CD4-positive, CD25-positive, alpha-beta regulatory T cell (primary cell): ENCODE measurements at regions not wholly inside any gene's neighbourhood (a gene's known extent, or its start where the extent isn't known, plus 50 kb on each side); places are given as distances from the start of the nearest gene placed in this dataset.

Experiments
- ATAC-seq, 2 donors: fragments of 150-1000 bp; cut with Tn5 transposase; one replicate each; pipeline ENCODE4 v1.10.0; 2021; ENCODE audit warnings: low read depth in 2 of 2, moderate number of reproducible peaks in 2 of 2, moderate library complexity in 1 of 2
- DNase-seq, 3 donors: peaks; one replicate each; pipeline versions ENCODE4 v3.0.0 to v3.0.0-alpha.2; 2012 to 2022; ENCODE audit warnings: mixed read lengths in 1 of 3
- H3K27ac ChIP-seq: one replicate; pipeline ENCODE4 v1.7.0; 2013; ENCODE audit warnings: mild to moderate bottlenecking, low read length; ENCODE audit not compliant: insufficient read depth, poor library complexity, severe bottlenecking
- H3K27me3 ChIP-seq: one replicate; pipeline ENCODE4 v1.7.0; 2013; ENCODE audit warnings: low read length; ENCODE audit not compliant: control insufficient read depth, insufficient read depth
- H3K36me3 ChIP-seq: one replicate; pipeline ENCODE4 v1.7.0; 2013; ENCODE audit warnings: mild to moderate bottlenecking, low read length, moderate library complexity; ENCODE audit not compliant: control insufficient read depth, insufficient read depth
- H3K4me1 ChIP-seq: 2 replicates; pipeline ENCODE4 v1.7.0; 2013; ENCODE audit warnings: mild to moderate bottlenecking, low read length; ENCODE audit not compliant: insufficient read depth, control insufficient read depth, poor library complexity, severe bottlenecking
- H3K4me3 ChIP-seq: one replicate; pipeline ENCODE4 v1.7.0; 2013; ENCODE audit warnings: low read depth, mild to moderate bottlenecking, low read length, moderate library complexity
- H3K9me3 ChIP-seq, 2 experiments: 1 replicate in 1 of 2; 2 replicates in 1 of 2; pipeline ENCODE4 v1.7.0; 2013; ENCODE audit warnings: low read length in 2 of 2, mild to moderate bottlenecking in 1 of 2, moderate library complexity in 1 of 2; ENCODE audit not compliant: control insufficient read depth in 2 of 2
- H3K27ac Mint-ChIP-seq, 3 donors: one replicate each; pipeline ENCODE4 v1.8.0; 2020 to 2022; ENCODE audit warnings: mild to moderate bottlenecking in 3 of 3, mixed read lengths in 3 of 3, moderate library complexity in 2 of 3
- H3K27me3 Mint-ChIP-seq: one replicate; pipeline ENCODE4 v1.8.0; 2022; ENCODE audit warnings: mild to moderate bottlenecking, mixed read lengths
- H3K36me3 Mint-ChIP-seq: one replicate; pipeline ENCODE4 v1.8.0; 2020; ENCODE audit warnings: mixed read lengths
- H3K4me1 Mint-ChIP-seq, 4 donors: one replicate each; pipeline ENCODE4 v1.8.0; 2020 to 2022; ENCODE audit warnings: mixed read lengths in 4 of 4, mild to moderate bottlenecking in 1 of 4
- H3K4me3 Mint-ChIP-seq, 4 donors: one replicate each; pipeline ENCODE4 v1.8.0; 2020 to 2022; ENCODE audit warnings: mild to moderate bottlenecking in 4 of 4, mixed read lengths in 4 of 4, moderate library complexity in 3 of 4
- H3K9me3 Mint-ChIP-seq, 7 donors: one replicate each; pipeline ENCODE4 v1.8.0; 2020 to 2022; ENCODE audit warnings: mixed read lengths in 7 of 7, mild to moderate bottlenecking in 3 of 7, moderate library complexity in 2 of 7

DNA sequence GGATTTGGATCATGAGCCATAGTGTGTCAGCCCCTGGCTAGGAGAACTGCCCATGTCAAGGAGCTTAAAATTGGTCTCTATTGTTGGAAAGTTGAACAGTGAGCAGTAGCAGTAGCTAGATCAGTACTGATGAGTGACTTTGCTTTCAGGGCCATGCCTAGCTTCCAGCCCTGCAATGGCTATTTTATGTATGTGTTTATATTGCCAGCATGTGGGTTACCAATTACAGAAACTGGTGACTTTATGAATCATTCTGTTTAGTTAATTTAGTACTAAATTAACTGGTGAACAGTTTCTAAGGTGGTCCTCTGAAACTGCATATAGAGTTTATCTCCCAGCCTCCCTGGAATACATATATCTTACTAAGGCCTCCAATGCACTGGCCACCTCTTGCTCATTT, 908.1 kb upstream of the ALCAM start:
- H3K4me1 Mint-ChIP-seq, result no peaks in the 10 kb centered on the region
- no peak for DNase-seq
- H3K27me3 Mint-ChIP-seq, result no peaks in the 10 kb centered on the region

DNA sequence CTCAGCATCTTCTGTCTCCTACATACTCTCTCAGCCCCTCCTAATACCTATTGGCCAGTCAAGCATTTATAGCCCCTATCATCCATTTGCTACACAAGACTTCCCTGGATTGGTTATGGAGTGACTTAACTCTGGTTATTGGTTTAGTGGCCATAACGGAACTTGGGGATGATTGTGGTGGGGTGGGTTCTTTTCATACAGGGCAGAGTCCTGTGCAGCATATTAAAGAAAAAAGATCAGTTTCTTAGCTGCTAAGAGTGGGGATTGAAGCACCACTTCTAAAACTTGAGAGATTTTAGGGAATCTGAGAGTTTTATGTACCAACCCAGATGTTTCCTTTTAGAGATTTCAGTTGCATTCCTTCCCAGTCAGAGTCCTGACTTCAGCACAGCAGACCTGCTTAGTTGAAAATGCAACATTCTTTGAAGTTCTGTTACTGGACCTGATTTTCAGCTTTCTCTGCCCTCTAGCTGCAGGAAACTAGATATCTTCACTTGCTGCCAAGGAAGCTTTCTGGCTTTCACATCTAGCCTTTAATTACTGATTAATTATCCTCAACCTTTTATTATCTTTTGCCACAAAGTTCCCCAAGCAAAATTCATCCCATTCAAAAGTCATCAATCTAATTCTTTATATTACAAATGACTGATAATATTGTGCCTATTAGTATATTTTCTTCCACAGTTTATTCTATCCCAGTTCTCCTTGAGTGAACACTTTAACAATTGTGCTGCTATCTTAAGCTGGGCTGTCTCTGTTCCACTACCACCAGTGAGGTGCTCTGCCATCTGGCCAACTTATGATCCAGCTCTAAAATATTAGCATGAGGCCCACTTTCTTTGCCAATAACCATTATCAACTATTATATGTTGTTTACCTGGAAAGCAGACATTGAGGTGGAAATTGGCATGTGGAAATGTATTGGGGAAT, 906.0 kb upstream of the ALCAM start:
- peaks cover 0 to 10% (median 2%) of the 10 kb centered on the region in 7 donors for H3K9me3 Mint-ChIP-seq
- H3K27ac ChIP-seq, result no peak overlapping the region
- H3K4me3 ChIP-seq, result no peak overlapping the region
- H3K27ac Mint-ChIP-seq, result no peak overlapping the region
- H3K9me3 ChIP-seq, result no peaks in the 10 kb centered on the region
- H3K27me3 ChIP-seq, result no peaks in the 10 kb centered on the region
- DNase-seq (no peak), ATAC-seq (no peak)
- no peak overlapping the region for H3K4me3 Mint-ChIP-seq
- no peaks in the 10 kb centered on the region for H3K27me3 Mint-ChIP-seq
- H3K36me3 Mint-ChIP-seq, result no peaks in the 10 kb centered on the region
- H3K4me1 Mint-ChIP-seq, result no peaks in the 10 kb centered on the region
- no peaks in the 10 kb centered on the region for H3K36me3 ChIP-seq
- H3K4me1 ChIP-seq, result no peaks in the 10 kb centered on the region

More for the DNA sequence above, 908.1 kb upstream of the ALCAM start:
- no peak for ATAC-seq
- Histone ChIP-seq H3K9me3 (no peaks in the 10 kb centered on the region), H3K27ac (no peak overlapping the region), H3K4me1 (no peaks in the 10 kb centered on the region), H3K36me3 (no peaks in the 10 kb centered on the region), H3K27me3 (no peaks in the 10 kb centered on the region), H3K4me3 (no peak overlapping the region)
- Mint-ChIP-seq H3K4me3 (no peak overlapping the region), H3K27ac (no peak overlapping the region), H3K9me3 (peaks cover 0 to 9% (median 2%) of the 10 kb centered on the region in 7 donors), H3K36me3 (no peaks in the 10 kb centered on the region)

DNA sequence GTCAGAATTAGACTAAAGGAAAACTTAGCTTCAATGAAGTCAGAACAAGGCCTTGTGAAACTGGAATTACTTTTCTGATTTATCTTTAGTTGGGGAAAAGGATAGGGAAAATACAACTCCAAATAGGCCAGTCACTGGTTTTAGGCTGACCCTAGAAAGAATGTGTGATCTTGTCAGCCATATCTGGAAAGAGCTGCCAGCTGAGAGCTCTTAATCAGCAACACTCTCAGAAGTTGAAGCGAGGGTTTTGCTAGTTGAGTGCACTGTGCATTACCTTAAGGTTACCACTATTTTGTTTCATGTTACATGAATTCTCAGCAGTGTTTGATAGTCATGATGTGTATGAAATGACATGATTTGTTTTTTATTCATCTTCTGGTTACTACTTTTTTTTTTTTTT, 905.3 kb upstream of the ALCAM start:
- Mint-ChIP-seq H3K4me3 (no peak overlapping the region), H3K27ac (no peak overlapping the region), H3K27me3 (no peaks in the 10 kb centered on the region), H3K9me3 (peaks cover 0 to 13% (median 2%) of the 10 kb centered on the region in 7 donors), H3K36me3 (no peaks in the 10 kb centered on the region), H3K4me1 (no peaks in the 10 kb centered on the region)
- Histone ChIP-seq H3K4me3 (no peak overlapping the region), H3K4me1 (no peaks in the 10 kb centered on the region), H3K27ac (no peak overlapping the region), H3K27me3 (no peaks in the 10 kb centered on the region), H3K36me3 (no peaks in the 10 kb centered on the region), H3K9me3 (no peaks in the 10 kb centered on the region)
- DNase-seq, result no peak
- ATAC-seq, result no peak

DNA sequence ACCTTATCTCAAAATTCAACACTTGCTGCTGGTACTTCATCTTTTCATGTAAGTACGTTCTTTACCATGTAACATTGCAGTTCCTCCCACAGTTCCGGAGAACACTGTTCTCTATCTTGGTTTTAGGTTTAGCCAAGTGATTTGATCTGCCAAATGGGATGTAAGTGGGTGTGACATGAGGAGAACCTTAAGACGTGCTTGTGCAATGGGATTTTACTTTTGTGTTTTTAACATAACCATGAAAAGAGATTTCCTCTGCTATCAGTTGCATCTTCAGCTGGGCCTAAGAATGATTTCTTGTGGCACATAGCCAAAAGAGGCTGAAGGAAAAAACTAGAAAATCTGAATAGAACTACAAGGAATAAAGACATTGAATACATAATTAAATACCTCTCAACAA, 894.5 kb upstream of the ALCAM start:
- no peak overlapping the region for H3K4me3 Mint-ChIP-seq

DNA sequence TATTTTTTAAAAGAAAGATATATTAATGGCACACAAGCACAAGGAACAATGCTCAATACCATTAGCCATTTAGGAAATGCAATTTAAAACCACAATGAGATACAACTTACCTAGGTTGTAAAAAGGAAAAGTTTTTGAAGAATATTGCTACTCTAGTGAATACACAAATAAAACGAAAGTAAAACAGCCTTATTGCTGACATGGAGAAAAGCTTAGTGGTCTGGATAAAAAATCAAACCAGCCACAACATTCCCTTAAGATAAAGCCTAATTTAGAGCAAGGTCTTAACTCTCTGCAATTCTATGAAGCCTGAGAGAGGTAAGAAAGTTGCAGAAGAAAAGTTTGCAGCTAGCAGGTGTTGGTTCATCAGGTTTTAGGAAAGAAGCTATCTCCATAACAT, 892.7 kb upstream of the ALCAM start:
- Mint-ChIP-seq H3K4me3 (no peak overlapping the region), H3K27ac (no peak overlapping the region), H3K27me3 (no peaks in the 10 kb centered on the region), H3K4me1 (no peaks in the 10 kb centered on the region), H3K36me3 (no peaks in the 10 kb centered on the region), H3K9me3 (peaks cover 0 to 15% (median 4%) of the 10 kb centered on the region in 7 donors)
- Histone ChIP-seq H3K27me3 (no peaks in the 10 kb centered on the region), H3K36me3 (no peaks in the 10 kb centered on the region), H3K27ac (no peak overlapping the region), H3K4me1 (no peaks in the 10 kb centered on the region), H3K9me3 (no peaks in the 10 kb centered on the region), H3K4me3 (no peak overlapping the region)
- DNase-seq (no peak), ATAC-seq (no peak)

More for the DNA sequence above, 894.5 kb upstream of the ALCAM start:
- no peaks in the 10 kb centered on the region for H3K4me1 Mint-ChIP-seq
- H3K9me3 Mint-ChIP-seq, result peaks cover 0 to 20% (median 8%) of the 10 kb centered on the region in 7 donors
- no peaks in the 10 kb centered on the region for H3K36me3 Mint-ChIP-seq
- Histone ChIP-seq H3K4me1 (no peaks in the 10 kb centered on the region), H3K36me3 (no peaks in the 10 kb centered on the region), H3K27me3 (no peaks in the 10 kb centered on the region), H3K4me3 (no peak overlapping the region), H3K9me3 (no peaks in the 10 kb centered on the region), H3K27ac (no peak overlapping the region)
- DNase-seq (no peak), ATAC-seq (no peak)
- H3K27ac Mint-ChIP-seq, result no peak overlapping the region
- no peaks in the 10 kb centered on the region for H3K27me3 Mint-ChIP-seq

DNA sequence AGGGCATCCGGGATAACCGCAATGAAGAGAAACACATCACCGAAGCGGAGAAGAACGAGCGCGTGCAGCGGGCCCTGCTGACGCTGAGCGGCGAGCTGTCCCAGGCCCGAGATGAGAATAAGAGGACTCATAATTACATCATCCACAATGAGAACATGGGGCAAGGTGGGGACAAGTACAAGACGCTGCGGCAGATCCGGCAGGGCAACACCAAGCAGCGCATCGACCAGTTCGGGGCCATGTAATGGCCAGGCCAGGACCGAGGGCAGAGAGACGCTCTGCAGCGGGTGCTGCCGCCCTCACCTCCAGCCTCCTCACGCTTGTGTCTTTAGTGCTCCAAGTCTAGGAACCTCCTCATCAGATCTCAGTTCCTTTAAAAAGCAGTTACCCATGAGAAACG, 863.7 kb upstream of the ALCAM start:
- Mint-ChIP-seq H3K4me3 (no peak overlapping the region), H3K36me3 (no peaks in the 10 kb centered on the region), H3K27ac (no peak overlapping the region), H3K4me1 (no peaks in the 10 kb centered on the region), H3K9me3 (peaks cover 0 to 4% (median 2%) of the 10 kb centered on the region in 7 donors), H3K27me3 (no peaks in the 10 kb centered on the region)
- Histone ChIP-seq H3K9me3 (peaks cover 0 to 2% of the 10 kb centered on the region in 2 experiments), H3K4me1 (no peaks in the 10 kb centered on the region), H3K27me3 (no peaks in the 10 kb centered on the region), H3K4me3 (no peak overlapping the region), H3K36me3 (no peaks in the 10 kb centered on the region), H3K27ac (no peak overlapping the region)
- no peak for DNase-seq
- ATAC-seq, result no peak

DNA sequence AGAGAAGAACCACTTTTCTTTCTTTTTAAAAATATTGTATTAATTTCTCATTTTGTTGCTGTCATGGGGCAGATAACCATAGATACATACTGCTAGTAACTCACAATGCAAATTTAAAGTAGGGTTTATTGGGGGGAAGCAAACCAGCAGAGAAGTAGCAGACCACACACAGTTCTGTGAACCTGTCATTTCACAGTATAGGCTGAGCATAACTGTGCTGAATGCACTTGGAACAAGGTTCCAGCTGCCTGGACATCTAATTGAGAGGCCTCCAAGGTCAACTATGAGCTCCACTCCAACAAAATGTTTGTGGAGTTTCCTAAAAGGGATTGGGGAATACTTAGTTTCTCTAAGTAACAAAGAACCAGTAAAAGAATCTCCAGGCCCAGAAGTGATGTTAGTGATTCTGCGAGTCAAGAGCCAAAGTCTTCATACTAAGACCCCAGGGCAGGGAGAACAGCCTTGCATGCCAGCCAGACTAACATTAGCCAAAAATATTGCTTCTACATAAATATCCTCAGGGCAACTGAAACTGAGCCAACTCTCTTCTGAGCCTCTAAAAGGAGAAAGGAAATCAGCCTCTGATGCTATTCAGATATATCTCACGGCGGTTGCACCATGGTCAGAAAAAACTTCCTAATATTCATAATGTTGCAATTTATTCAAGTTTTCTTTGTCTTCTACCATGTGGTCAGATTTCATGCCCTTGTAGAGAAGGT, 856.4 kb upstream of the ALCAM start:
- no peak overlapping the region for H3K27ac Mint-ChIP-seq
- Histone ChIP-seq H3K27me3 (no peaks in the 10 kb centered on the region), H3K4me3 (no peak overlapping the region), H3K36me3 (no peaks in the 10 kb centered on the region), H3K9me3 (peaks cover 0 to 2% of the 10 kb centered on the region in 2 experiments), H3K27ac (no peak overlapping the region), H3K4me1 (no peaks in the 10 kb centered on the region)
- ATAC-seq, result no peak
- H3K4me1 Mint-ChIP-seq, result no peaks in the 10 kb centered on the region
- DNase-seq, result no peak
- no peak overlapping the region for H3K4me3 Mint-ChIP-seq
- H3K9me3 Mint-ChIP-seq, result peaks cover 0 to 2% (median 0%) of the 10 kb centered on the region in 7 donors
- no peaks in the 10 kb centered on the region for H3K36me3 Mint-ChIP-seq
- H3K27me3 Mint-ChIP-seq, result no peaks in the 10 kb centered on the region
